ENCODE measurements at regions not wholly inside any gene's neighbourhood (a gene's known extent, or its start where the extent isn't known, plus 50 kb on each side); places are given as distances from the start of the nearest gene placed in this dataset.
"Not testable (repeated sequence)": the region's sequence is repeated elsewhere in the genome, so short reads cannot be mapped to it uniquely, and the experiment has no call there.

DNA sequence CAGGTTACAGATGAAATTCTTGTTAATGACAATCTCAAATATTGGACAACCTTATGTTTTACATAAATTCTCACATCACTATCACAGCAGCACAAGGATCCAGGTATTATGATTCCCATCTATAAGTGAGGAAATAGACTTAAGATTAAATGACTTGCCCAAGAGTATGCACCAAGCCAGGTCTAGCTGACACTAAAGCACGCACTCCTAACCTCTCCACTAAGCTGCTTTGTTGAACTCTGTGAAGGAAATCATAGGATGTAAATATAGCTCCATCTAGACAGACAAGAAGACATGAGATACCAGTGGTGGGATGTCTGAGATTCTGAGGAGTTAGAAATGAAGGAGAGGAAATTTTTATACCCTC lies 87.9 kb downstream of the PHLDA1 start:
- DNase-seq: no peak

DNA sequence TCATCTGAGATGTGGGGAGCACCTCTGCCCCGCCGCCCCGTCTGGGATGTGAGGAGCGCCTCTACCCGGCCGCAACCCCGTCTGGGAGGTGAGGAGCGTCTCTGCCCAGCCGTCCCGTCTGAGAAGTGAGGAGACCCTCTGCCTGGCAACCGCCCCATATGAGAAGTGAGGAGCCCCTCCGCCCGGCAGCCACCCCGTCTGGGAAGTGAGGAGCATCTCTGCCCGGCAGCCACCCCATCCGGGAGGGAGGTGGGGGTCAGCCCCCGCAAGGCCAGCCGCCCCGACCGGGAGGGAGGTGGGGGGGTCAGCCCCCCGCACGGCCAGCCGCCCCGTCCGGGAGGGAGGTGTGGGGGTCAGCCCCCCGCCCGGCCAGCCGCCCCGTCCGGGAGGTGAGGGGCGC lies 89.9 kb downstream of the PHLDA1 start:
- DNase-seq: not testable (repeated sequence)

DNA sequence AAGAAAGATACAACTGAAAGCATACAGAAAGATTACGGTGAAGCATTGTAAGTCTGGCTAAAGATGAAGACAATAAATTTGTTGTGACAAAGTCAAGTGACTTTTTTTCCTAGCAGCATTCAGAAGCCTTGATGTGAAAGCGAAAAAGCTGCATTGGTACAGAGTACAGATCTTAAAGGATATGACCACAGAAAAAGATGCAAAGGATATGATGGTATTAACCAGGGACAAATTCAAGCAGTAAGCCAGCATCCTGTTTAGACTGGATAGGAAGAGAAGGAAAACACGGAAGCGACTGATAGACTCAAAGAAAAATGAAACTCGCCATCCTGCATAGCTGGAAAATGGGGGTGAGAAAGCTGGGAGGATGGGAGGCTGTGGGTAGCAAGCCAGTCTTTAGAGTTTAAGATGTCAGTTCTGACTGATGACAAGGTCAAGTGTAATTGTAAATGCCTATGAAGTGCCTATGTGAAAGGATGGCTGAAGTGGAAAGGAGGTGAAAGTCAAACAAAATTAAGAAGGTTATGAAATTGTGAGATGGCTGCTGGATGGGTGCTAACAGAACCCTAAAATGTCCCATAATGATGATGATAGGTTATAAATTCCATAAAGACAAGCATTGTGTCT lies 92.4 kb downstream of the PHLDA1 start:
- DNase-seq: peak in 1 of 5 experiments; percentile 81

DNA sequence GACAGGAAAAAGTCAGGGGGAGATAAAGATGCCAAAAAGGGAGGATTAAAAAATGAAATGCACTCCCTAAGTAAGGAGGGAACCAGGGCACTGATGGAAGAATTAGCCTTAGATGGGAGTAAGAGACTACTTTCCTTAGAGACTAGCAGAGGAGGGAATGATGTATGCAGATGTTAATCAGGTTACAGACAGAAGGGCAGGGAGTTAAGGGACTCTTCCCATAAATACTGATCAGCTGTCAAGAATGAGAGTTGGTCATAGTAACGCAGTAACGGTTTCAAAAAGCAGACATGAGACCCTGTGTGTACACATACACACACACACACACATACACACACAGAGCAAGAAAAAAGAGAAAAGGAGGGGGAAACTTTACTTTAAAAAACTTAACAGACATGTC lies 93.4 kb downstream of the PHLDA1 start:
- no peak for DNase-seq

DNA sequence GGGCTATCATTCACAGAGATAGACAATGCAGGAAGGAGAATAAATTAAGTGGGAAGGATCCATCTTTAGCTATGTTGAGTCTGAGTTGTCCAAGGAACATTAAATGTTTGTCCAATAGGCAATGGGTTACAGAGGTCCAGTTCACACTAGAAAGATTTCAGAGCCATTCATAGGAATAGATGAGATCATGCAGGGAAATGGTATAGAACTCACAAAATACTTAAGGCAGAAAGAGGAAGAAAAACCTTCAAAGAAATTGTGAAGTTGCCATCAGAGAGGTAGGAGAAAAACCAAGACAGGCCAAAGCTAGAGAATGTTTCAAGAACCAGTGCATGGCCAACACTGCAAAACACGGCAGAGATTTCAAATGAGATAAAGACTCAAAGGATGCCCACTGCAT lies 94.1 kb downstream of the PHLDA1 start:
- DNase-seq: no peak

DNA sequence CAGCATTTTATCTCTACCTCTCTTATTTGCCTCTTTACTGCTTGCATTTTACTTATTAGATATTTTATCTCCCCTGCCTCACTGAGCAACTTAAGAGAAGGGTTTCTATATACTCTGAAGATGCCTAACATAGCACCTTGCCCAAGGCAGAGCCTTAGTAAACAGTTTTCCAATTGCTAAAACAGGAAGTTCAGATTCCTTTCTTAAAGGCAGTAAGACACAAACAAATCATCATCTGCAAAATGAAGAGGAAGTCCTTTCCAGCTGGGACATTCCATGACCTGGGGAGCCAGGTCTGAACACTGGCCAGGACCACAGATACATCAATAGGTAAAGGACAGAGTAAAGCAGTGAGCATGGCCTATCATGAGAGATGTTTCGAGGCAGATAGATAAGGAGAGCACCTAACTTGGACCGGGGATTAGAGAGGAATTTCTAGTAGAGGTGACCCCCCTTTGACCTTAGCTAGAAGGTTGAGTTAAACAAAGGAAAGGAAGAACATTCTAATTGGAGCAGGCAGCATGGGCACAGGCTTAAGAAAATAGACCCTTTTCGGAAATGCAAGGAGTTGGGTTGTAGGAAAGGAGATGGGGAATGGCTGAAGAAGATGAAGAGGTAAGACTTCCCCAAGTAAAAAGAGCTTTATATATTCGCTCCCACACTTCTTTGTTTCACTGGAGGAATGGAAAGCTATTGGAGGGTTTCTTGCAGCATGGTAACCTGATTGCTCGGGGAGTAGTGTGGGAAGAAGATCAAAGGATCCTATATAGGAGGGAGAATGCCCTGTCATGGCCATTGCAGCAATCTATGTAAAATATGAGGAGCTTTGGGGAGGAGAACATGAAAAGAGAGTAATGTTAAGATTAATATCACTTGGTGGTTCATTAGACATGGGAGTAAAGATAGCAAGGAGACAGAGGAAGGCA lies 94.8 kb downstream of the PHLDA1 start:
- no peak for DNase-seq

DNA sequence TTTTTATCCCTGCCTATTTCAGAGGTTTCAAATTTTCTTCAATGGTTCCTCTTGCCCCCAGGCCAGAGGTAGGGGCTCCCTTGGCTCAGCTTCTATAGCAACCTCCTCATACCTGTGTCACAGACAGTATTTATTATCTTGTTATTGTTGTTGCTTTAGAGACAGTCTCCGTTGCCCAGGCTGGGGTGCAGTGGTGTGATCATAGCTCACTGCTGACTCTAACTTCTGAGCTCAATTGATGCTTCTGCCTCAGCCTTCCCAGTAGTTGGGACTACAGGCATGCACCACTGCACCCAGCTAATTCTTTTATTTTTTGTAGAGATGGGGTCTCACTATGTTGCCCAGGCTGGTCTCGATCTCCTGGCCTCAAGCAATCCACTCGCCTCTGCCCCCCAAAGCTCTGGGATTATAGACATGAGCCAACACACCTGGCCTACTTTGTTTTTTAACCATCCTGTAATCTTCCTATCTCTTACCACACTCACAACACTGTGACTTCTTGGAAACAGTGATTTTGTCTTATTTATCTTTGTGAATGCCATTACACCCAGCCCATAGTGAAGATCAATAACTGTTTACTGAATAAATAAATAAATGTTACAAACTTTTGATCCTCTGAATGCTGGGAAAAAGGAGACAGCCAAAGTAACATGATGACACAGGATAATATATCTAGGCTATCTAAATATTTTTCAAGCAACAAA lies 95.9 kb downstream of the PHLDA1 start:
- DNase-seq: peak in 1 of 5 experiments; percentile 58

DNA sequence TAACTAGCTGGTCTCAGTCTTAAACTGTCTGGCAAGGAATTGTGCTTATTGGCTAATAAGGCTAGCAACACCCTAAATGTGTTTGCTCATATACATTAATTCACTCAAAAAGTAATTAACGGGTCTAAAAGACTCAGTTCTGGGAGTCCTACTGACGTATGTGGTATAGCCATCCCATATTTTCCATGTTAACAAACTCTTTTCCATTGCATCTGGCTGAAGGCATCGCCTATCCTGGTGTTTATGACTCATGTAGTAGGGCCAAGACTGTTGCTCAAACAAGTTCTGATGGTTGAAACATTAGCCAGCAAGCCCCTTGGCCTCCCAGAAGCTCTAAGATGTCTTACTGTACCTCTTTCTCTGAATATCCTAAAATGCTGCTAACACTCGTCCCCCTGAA lies 98.5 kb downstream of the PHLDA1 start:
- DNase-seq: no peak

DNA sequence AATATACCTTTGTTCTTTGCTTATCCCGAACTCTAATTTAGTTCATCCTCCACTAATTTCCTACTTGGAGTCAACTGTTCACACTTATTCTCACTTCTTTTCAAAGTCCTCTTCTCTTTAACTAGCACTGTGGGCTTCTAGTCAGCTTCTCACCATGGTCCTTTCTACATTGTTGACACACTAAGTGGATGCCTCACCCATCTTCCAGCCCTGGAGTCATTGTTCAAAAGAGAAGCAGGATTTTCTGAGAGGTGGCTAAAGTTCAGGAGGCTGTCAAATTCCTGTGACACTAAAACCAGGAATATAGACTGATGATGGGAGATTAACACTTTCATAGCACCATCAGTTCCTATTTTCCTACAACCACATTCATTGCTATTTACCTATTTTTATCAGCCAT lies 99.3 kb downstream of the PHLDA1 start:
- no peak for DNase-seq

DNA sequence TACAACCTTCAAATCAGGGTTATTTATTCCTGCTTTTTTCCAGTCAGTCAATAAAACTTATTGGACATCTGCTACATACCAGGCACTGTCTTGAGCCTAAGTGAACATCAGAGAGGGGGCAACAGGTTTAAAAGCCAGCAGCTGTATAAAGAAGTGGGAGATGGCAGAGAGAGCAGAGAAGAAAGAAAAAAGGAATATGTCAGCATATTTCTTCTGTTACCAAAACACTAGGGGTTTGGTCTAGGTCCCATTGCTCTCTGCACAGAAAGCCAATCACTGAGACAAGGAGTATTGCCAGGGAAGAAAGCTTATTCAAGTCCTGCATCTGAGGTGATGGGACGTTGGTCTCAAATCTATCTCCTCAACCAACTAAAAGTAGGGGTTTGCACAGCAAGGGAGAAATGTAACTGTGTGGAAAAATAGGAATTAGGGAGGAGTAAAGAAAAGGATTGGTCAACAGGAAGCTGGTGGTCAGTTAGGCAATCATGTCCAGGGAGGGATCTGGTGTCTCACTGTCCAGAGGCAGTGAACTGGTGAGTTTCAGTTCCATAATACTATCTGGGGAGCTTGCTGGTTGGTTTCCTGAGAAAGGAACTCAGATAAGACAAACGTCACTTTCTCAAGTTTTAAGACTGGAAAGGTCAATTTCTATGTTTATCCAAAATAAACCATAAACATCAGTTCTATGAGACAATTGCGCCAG lies 107.5 kb downstream of the PHLDA1 start:
- no peak for DNase-seq

DNA sequence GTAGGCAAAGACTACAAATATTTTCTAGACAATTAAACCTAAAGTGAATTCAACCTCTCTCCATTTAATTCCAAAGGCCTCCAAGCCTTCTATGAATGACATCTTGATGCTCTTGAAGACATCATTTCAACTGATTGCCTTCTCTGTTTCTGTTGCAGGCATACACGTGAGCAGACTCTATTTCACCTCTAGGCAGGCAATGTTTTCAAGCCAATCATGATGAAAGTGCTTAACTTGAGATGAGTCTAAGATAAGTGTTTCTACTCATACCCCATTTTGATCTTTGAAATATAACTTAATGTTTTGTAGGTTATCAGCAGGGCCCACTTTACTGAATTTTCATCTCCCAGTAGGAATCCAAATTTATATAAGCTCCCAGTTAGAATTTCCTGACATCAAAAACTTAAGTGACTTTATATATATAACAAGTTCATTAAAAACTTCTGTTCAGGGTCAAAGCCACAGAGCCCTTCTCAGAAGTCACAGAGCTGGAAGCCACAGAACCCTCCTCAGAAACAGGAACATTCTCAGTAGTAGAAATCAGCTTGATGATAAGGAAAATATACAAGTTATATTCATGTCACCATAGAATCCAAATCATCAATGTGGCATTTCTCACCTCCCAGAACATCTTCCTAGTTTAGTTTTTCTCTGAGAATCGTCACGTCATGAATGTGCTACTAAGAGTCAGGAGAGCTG lies 108.5 kb downstream of the PHLDA1 start:
- DNase-seq: peak in 1 of 5 experiments; percentile 68

DNA sequence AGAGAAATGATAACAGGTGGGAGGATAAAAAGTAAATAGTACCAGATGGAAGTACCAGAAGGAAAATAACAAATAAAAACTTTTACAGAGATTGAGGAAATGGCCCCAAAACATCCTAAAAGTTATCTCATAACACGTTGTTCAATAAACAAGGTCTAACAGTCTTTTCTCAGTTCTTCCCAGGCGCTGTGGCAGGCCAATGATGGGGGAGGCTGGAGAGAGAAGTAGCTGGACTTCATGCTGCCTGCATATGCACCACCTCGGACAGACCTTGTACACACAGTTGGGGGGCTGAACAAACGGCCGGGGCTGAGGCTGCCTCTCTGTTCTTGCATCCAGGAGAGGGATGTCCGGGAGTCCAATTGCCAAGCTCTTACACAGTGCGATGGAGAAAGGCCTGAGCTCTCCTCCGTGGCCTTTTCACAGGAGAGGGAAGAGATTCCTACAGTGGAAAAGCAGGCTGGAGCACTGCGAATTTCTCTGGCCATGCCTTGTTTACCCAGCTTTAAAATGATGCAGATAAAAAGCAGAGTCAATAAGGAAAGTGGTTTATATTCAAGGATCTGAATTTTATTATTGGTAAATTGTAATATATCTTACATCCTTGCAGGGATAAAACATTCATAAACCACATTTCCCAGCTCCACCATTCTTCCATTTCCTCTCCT lies 109.8 kb downstream of the PHLDA1 start:
- no peak for DNase-seq

DNA sequence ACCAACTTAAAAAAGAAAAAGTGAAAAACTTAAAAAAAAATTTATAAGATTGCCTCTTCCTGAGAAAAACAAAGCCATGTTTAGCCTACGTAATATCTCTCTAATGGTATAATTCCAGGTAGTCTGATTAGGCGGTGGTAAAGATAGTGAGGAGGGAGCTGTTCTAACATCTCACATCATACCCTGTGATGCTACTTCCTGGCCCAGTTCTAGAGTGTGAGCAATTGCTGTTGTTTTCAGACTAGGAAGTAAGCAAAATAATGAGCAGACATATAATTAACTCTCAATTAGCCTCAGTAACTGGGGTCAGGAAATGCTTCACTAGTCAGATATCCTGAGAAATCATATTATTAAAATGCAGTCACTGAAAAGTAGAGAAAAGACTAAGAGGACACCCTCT lies 113.9 kb downstream of the PHLDA1 start:
- DNase-seq: peak in 1 of 5 experiments; percentile 13

DNA sequence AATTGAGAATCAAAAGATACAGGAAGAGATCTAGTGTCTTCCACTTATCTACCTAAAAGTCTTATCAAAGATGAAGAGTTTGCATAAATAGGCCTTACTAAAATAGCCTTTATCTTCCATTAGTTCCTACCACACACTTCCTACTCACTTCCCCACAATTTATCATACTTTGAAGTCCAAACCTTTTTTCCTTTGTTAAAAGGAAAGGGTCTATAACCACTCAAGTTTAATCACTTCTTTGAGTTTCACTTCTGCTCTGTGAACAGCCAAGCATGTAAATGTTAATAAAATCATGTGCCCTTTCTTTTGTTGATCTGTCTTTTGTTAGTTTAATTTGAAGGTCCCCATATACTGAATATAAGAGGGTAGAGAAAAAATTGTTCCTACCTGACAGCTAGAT lies 114.5 kb downstream of the PHLDA1 start:
- DNase-seq: no peak

DNA sequence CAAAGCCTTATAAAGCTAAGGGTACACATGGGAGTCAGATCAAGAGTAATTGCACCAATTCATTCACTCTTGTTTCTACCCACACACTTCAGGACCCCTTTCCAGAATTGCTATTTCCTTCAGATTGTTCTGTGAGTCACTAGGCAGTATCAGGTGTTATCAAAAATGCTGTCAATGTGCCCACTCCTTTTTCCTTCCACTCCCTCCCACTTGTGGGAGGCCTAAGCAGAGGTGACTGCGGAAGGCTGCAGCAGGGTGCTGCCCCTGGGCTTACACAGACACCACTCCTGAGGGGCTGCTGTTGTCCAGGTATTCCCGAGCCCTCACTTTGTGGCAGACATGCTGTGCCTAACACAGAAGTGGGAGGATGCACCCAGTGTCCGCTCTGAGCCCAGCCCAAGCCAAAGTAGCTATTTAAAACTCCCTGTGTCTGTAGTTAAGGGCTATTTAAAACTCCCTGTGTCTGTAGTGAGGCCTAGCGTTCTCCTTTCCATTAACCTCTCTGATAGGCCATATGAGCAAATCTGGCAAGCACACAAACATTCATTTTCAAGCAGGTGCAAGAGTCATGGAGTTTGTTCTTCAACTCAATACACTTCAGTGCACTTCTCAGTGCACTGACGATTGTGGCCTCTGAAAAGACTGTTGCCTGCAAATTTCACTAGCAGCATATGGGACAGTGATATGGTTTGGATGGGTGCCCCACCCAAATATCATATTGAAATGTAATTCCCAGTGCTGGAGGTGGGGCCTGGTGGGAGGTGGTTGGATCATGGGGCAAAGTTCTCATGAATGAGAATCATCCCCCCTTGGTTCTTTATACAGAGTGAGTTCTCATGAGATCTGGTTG lies 117.8 kb downstream of the PHLDA1 start:
- DNase-seq: peak in 1 of 5 experiments; percentile 24

DNA sequence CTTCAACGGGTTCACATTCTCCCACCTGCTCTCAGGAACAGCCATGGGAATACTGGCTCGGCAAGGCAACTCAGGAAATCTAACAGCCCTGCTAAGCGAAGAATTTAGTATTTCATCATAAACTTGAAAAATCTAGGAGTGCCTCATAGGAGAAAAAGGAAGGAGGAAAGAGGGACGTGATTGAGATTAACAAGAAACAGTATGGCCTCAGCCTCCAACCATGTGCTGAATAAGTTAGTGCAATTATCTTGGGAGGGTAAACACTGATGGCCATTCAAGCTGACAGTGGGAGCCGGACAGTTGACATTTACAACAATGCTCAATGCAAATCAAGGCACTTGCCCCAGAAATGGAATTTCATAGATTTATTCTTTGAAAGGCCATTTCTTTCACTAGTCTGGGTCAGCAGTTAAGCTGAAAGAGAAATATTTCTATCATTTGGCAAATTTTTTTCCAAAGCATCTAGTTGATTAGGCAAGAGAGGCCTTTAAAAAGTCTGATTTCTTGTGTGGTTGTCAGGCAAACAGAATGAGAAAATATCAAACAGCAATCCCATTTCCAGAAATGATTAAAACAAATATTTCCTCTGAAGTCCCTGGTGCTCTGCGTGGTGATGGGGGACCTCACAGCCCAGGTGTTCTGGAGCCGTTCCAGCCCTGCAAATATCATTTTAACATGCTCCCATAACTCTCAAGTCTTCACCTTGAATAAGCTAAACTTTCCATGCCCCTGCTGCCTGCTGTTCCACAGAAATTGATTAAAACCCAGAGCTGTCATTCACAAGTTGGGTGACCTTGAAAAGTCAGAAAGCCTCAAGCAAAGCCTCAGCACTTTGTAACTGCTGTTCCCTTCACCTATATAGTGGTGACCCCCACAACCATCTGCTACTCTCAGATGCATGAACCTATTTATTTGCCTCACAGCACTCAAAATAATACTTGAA lies 121.6 kb downstream of the PHLDA1 start:
- DNase-seq: no peak

DNA sequence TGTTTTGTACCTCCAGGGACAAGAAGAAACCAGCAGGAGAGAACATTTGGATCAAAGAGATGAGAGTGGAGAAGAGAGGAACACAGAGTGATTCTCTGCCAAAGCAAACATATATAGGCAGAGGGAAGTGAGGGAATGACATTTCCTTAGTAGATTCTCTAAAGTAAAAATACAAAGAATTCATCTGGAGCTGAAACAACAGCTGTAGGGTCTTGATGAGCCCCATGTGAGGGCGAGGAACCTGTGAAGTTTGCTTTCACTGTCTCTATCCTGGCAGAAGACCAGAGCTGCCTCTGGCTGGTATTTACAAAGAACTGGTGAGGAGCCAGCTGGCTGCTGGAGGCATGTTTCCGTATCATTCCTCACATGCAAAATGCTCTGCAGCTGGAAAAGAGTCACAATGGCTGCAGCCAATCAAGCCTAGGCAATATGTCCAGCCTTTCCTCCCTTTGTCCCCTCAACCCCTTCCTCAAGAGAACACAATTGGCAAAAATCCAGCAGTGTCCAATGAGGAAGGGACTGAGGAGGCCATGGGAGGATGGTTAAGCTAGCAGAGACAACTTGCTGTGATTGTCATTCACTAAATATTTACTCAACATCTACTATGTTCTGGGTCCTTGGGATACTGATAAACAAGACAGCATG lies 122.5 kb downstream of the PHLDA1 start:
- no peak for DNase-seq

DNA sequence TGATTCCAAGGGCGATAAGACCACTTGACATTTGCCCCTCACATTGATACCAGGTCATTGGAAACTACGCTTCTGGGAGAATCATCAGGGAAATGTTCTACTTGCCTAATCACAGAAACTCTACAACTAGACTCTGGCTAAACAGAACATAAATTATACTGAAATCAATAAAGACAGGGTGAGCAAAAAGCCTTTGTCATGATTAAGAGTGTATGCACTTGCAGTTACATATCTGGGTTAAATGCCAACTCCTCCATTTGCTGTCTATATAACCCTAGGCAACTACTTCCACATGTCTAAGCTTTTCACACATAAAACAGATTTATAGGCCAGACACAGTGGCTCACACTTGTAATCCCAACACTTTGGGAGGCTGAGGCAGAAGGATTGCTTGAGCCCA lies 125.7 kb downstream of the PHLDA1 start:
- DNase-seq: no peak

DNA sequence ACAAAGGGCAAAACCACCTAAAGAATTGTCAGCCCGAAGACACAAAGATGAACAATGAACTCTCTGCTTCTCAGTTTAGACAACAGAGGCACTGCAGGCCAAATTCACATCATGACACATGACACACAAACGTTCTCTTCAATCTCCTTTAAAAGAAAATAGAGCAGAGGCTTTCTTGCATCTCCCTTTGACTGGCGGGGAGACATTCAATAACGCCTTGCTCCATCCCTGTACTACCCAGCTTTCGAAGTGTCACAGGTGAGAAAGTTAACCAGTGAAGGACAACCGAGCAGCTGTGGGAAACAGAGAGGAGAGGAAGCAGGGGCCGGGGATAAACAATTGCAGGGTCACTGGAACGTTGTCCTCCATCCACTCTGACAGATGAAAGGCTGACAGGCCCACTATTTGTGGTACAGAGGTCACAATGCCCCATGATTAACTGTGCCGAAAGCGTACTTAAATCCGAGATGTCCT lies 130.8 kb downstream of the PHLDA1 start:
- no peak for DNase-seq
